ENCODE measurements at regions not wholly inside any gene's neighbourhood (a gene's known extent, or its start where the extent isn't known, plus 50 kb on each side); places are given as distances from the start of the nearest gene placed in this dataset.

GRCh38 chr12:28973491-28973890 lies 175.6 kb upstream of the FAR2 start:
- Mint-ChIP-seq H3K4me3 (no peak overlapping the region), H3K27me3 (peaks cover 10% of the 10 kb centered on the region), H3K36me3 (no peaks in the 10 kb centered on the region), H3K27ac (no peak overlapping the region), H3K4me1 (no peaks in the 10 kb centered on the region), H3K9me3 (peaks cover 8% of the 10 kb centered on the region)

DNA sequence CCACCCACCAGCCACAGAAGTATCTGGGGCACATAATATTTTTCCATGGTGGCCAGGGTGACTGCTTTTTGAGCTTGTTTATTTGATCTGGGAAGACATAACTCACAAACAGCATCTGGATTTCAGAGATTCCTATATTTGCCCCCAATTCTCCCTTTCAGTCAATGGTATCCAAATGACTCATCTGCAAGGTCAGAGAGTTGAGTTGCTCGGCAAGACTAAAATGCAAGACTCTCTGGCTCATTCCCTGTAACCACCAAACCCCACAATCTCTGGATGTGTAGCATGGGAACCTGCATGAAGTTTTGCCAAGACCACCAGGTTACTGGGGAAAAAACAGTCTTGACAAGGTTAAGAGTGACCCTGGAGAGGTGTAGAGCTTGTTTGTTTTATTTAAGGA lies 174.9 kb upstream of the FAR2 start:
- H3K4me3 Mint-ChIP-seq = no peak overlapping the region
- no peaks in the 10 kb centered on the region for H3K36me3 Mint-ChIP-seq
- H3K27me3 Mint-ChIP-seq = peaks cover 10% of the 10 kb centered on the region
- no peaks in the 10 kb centered on the region for H3K4me1 Mint-ChIP-seq
- no peak overlapping the region for H3K27ac Mint-ChIP-seq
- peaks cover 8% of the 10 kb centered on the region for H3K9me3 Mint-ChIP-seq

- H3K36me3 Mint-ChIP-seq = no peaks in the 10 kb centered on the region
- H3K4me3 Mint-ChIP-seq = no peak overlapping the region
- H3K27ac Mint-ChIP-seq = no peak overlapping the region
- no peaks in the 10 kb centered on the region for H3K4me1 Mint-ChIP-seq
- peaks cover 8% of the 10 kb centered on the region for H3K9me3 Mint-ChIP-seq
- H3K27me3 Mint-ChIP-seq = peaks cover 10% of the 10 kb centered on the region
Measured at GRCh38 chr12:28974883-28975282, 174.2 kb upstream of the FAR2 start.

GRCh38 chr12:28975564-28976340 lies 173.3 kb upstream of the FAR2 start:
- H3K27me3 Mint-ChIP-seq = peaks cover 11% of the 10 kb centered on the region
- H3K9me3 Mint-ChIP-seq = peaks cover 8% of the 10 kb centered on the region
- no peaks in the 10 kb centered on the region for H3K36me3 Mint-ChIP-seq
- H3K4me1 Mint-ChIP-seq = no peaks in the 10 kb centered on the region
- H3K27ac Mint-ChIP-seq = no peak overlapping the region
- no peak overlapping the region for H3K4me3 Mint-ChIP-seq

DNA sequence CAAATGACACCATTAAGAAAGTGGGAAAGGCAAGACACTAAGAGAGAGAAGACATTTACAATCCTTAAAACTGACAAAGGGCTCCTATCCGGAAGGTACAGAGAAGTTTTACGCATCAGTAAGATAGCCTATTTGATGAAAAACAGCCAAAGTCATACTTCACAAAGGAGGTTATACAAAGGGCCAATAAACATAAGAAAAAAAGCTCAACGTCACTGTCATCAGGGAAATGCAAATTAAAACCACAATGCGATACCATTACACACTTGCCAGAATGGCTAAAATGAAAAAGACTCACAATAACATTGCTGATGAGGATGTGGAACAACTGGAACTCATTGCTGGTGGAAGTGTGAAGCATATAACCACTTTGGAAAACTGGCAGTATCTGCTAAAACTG lies 168.6 kb upstream of the FAR2 start:
- H3K4me3 Mint-ChIP-seq = no peak overlapping the region
- no peak overlapping the region for H3K27ac Mint-ChIP-seq
- H3K4me1 Mint-ChIP-seq = no peaks in the 10 kb centered on the region
- peaks cover 8% of the 10 kb centered on the region for H3K9me3 Mint-ChIP-seq
- peaks cover 4% of the 10 kb centered on the region for H3K27me3 Mint-ChIP-seq
- H3K36me3 Mint-ChIP-seq = no peaks in the 10 kb centered on the region

- Mint-ChIP-seq H3K36me3 (no peaks in the 10 kb centered on the region), H3K27ac (no peak overlapping the region), H3K4me3 (no peak overlapping the region), H3K9me3 (no peaks in the 10 kb centered on the region), H3K27me3 (peaks cover 8% of the 10 kb centered on the region), H3K4me1 (no peaks in the 10 kb centered on the region)
Measured at GRCh38 chr12:28987538-28988324, 161.3 kb upstream of the FAR2 start.

- no peaks in the 10 kb centered on the region for H3K9me3 Mint-ChIP-seq
- H3K27ac Mint-ChIP-seq = no peak overlapping the region
- H3K27me3 Mint-ChIP-seq = peaks cover 8% of the 10 kb centered on the region
- no peaks in the 10 kb centered on the region for H3K36me3 Mint-ChIP-seq
- H3K4me1 Mint-ChIP-seq = no peaks in the 10 kb centered on the region
- H3K4me3 Mint-ChIP-seq = no peak overlapping the region
Measured at GRCh38 chr12:28988325-28988704, 160.8 kb upstream of the FAR2 start.

DNA sequence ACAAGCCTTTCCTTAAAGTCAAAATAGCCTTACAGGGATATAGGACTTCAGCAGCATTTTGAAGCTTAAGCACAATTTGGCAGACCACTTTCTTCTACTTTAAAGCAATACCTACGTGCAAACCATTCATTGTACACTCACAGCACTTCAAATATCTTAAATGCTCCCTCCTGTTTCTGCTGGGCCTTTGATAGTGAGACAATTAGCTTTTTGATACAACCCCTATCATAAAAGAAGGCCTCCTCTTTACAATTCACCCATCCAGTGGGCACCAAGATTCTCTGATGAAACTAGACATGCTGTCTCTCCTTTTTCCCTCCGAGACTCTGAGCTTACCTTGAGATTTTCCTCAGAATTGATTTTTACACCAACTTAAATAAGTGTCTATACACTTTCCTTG lies 157.5 kb upstream of the FAR2 start:
- no peaks in the 10 kb centered on the region for H3K9me3 Mint-ChIP-seq
- H3K27me3 Mint-ChIP-seq = peaks cover 8% of the 10 kb centered on the region

GRCh38 chr12:28993720-28994119 lies 155.4 kb upstream of the FAR2 start:
- H3K36me3 Mint-ChIP-seq = no peaks in the 10 kb centered on the region
- H3K4me3 Mint-ChIP-seq = no peak overlapping the region
- no peaks in the 10 kb centered on the region for H3K4me1 Mint-ChIP-seq
- no peak overlapping the region for H3K27ac Mint-ChIP-seq
- H3K9me3 Mint-ChIP-seq = no peaks in the 10 kb centered on the region
- H3K27me3 Mint-ChIP-seq = peaks cover 4% of the 10 kb centered on the region

More for the DNA sequence above, 157.5 kb upstream of the FAR2 start:
- Mint-ChIP-seq H3K4me3 (no peak overlapping the region), H3K36me3 (no peaks in the 10 kb centered on the region), H3K4me1 (no peaks in the 10 kb centered on the region), H3K27ac (no peak overlapping the region)

DNA sequence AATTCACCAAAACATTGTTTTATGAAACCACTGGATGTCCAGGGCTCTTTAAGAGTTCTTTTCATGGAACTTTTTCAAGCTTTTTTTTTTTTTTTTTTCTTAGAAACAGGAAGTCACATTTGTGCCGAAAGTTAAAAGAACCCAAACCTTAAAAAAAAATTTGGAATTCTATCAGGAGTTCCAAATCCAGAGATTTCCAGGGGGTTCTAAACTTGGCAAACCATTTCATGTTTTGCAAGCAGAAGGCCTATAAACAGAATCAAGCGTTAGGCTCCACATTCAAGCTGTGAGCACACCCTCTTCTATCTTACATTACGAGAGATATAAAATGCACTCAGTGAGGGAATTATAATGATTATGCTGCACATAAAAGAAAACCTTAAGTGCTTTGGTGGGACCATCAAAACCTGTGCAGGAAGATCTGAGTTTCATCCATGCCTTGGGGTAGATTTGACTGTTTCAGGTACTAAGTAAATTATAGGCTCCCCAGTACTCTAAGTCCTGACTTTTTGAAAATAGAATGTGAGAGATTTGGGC lies 154.8 kb upstream of the FAR2 start:
- Mint-ChIP-seq H3K27me3 (peaks cover 4% of the 10 kb centered on the region), H3K27ac (no peak overlapping the region), H3K4me1 (no peaks in the 10 kb centered on the region), H3K4me3 (no peak overlapping the region), H3K36me3 (no peaks in the 10 kb centered on the region), H3K9me3 (no peaks in the 10 kb centered on the region)

GRCh38 chr12:28996688-28997087 lies 152.4 kb upstream of the FAR2 start:
- peaks cover 6% of the 10 kb centered on the region for H3K27me3 Mint-ChIP-seq
- peaks cover 4% of the 10 kb centered on the region for H3K9me3 Mint-ChIP-seq
- H3K4me3 Mint-ChIP-seq = no peak overlapping the region
- no peaks in the 10 kb centered on the region for H3K4me1 Mint-ChIP-seq
- H3K27ac Mint-ChIP-seq = no peak overlapping the region
- H3K36me3 Mint-ChIP-seq = no peaks in the 10 kb centered on the region

DNA sequence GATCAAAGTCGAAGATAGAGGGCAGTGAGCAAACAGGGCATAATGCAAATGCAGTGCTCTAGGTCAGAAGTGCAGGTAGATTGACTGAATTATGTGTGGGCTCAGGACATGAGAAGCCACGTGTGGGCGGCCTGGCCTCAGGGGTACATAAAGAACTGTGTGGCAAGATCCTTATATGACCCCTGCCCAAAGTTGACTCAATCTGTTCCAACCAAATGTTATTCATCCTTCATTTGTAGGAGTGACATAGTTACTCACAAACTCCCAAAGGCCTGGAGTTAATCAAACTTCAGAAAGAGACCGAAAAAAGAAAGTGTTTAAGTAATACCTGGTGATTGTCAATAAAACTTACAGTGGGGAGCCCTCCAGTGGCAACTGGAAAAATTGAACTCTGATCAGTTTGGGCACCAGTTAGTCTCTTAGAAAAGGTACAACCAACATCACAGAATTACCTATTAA lies 150.4 kb upstream of the FAR2 start:
- Mint-ChIP-seq H3K4me3 (no peak overlapping the region), H3K27ac (no peak overlapping the region), H3K27me3 (peaks cover 6% of the 10 kb centered on the region), H3K4me1 (no peaks in the 10 kb centered on the region), H3K9me3 (peaks cover 4% of the 10 kb centered on the region), H3K36me3 (no peaks in the 10 kb centered on the region)

DNA sequence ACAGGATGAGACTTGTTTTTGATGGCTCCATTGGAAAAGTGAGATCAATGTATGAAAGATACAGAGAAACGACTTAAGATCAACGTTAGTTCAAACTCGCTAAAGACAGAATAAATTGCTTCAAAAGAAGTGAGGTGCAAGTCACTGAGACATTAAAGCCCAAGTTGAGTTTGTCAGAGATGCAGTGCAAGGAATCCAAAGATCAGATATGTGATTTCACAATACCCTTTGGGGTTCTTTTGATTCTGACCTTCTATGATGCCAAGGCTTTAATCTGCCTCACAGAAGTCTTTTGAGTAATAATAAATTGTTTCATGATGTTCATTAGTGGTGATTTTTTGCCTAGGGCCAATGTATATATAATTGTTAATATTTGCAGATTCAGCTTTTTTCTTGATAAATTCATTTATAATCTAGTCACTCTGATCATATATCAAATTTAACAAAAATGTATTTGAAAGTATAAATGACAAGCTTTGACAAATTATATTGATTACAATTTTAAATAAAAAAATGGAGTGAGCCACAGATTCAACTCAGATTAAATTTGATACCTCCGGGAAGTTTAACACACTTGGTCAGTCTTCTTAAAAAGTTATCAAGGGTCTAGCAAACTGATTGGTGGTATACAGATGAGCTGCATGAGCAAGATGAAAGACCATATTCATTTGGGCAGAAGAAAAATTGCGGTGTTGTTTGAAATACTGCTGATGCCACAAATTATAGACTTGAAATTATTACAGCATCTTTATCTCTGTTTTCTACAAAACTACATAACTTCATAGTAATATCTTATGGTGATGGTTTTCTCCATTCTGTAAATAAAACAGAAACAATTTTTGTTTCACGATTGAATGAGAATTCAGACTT lies 144.8 kb upstream of the FAR2 start:
- Mint-ChIP-seq H3K27ac (no peak overlapping the region), H3K4me1 (no peaks in the 10 kb centered on the region), H3K27me3 (peaks cover 7% of the 10 kb centered on the region), H3K36me3 (no peaks in the 10 kb centered on the region), H3K9me3 (peaks cover 4% of the 10 kb centered on the region), H3K4me3 (no peak overlapping the region)

DNA sequence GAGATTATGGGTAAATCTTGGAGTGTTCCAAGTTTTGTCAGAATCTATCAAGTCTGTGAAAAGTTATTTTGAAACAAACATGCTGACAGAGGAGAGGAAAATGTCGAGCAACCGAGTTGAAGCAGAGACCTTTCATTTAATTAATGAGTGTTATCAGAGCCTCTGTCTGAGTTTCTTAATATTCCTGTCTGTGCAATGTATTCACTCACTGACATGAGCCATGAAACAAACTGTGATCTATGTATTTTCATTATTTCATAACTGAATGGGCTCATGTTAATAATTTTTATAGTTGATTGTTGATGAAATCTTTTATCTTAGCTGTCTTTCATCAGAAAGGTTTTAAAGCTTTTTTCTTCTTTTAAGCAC lies 144.2 kb upstream of the FAR2 start:
- no peaks in the 10 kb centered on the region for H3K36me3 Mint-ChIP-seq
- peaks cover 7% of the 10 kb centered on the region for H3K27me3 Mint-ChIP-seq
- no peak overlapping the region for H3K27ac Mint-ChIP-seq
- no peaks in the 10 kb centered on the region for H3K4me1 Mint-ChIP-seq
- H3K9me3 Mint-ChIP-seq = peaks cover 4% of the 10 kb centered on the region
- no peak overlapping the region for H3K4me3 Mint-ChIP-seq

DNA sequence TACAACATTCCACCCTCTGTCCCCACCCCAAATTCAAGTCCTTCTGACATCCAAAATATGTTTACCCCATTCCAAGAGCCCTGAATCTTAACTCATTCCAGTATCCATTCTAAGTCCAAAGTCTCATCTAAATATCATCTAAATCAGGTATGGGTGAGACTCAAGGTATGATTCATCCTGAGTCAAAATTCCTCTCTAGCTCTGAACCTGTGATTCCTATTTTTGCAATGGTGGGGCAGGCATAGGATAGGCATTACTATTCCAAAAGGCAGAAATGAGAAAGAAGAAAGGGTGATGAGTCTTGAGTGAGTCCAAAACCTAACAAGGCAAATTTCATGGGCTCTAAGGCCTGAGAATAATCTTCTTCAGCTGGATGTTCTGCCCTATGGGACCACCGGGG lies 140.3 kb upstream of the FAR2 start:
- H3K4me1 Mint-ChIP-seq = no peaks in the 10 kb centered on the region
- H3K9me3 Mint-ChIP-seq = no peaks in the 10 kb centered on the region
- no peak overlapping the region for H3K27ac Mint-ChIP-seq
- H3K4me3 Mint-ChIP-seq = no peak overlapping the region
- H3K27me3 Mint-ChIP-seq = peaks cover 3% of the 10 kb centered on the region
- H3K36me3 Mint-ChIP-seq = no peaks in the 10 kb centered on the region

Measured in activated naive CD4-positive, alpha-beta T cell treated with anti-CD3 and anti-CD28 coated beads, Interleukin-2, amount 50 U/mL, for 24 hours (primary cell).